NT2/D1 (cell line): ENCODE measurements at regions not wholly inside any gene's neighbourhood (a gene's known extent, or its start where the extent isn't known, plus 50 kb on each side); places are given as distances from the start of the nearest gene placed in this dataset.

Source experiments
- SUZ12 ChIP-seq: IDR thresholded peaks from 2 replicates; pipeline ENCODE4 v1.6.1; 2011; ENCODE audit not compliant: insufficient read length, insufficient read depth; ENCODE audit errors: extremely low read depth
- YY1 ChIP-seq: IDR thresholded peaks from 2 replicates; pipeline ENCODE4 v1.6.1; 2011; ENCODE audit not compliant: insufficient read length, insufficient read depth

GRCh38 chr5:87536365-87536764 is 123.6 kb upstream of the CCNH start:
- TF ChIP-seq YY1, result no peak
- TF ChIP-seq SUZ12, result no peak
